ENCODE measurements at regions not wholly inside any gene's neighbourhood (a gene's known extent, or its start where the extent isn't known, plus 50 kb on each side); places are given as distances from the start of the nearest gene placed in this dataset.

DNA sequence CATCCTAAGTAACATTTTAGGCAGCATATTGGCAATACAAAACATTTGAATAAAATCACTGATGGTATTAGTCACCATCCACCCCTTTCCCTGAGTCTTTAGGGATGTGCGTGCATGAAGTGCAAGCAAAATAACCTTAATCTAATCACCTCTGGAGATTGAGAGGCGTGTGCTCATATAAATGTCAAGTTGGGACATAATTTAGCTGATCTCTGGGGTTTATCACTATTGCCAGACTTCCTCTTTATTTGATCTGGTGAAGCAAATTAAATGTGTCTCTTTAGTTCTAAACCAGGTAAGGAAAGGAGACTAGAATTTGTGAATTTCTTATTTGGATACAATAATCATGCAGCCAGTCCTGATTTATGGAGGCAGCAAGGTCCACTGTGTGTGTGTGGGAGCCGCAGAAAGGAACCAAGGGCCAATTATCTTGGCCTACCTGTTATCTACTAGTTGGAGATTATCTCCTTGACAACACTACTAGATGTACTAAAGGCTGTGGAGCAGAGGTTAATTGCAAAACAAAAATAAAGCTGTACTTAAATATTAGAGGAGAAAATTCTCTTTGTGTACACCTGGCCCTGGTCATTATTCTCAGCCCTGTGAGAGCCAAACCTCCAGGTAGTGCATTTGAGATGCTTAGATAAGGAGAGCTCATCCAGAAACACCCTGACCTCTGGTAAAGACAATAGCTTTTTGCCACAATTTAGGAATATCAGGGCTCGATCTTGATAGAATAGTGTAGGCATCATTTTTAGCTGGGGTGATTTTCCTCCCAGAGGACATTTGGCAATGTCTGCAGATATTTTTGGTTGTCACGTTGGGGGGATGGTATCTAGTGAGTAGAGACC, 78.2 kb downstream of the HRH4 start:
- TF ChIP-seq, protein P1, sequence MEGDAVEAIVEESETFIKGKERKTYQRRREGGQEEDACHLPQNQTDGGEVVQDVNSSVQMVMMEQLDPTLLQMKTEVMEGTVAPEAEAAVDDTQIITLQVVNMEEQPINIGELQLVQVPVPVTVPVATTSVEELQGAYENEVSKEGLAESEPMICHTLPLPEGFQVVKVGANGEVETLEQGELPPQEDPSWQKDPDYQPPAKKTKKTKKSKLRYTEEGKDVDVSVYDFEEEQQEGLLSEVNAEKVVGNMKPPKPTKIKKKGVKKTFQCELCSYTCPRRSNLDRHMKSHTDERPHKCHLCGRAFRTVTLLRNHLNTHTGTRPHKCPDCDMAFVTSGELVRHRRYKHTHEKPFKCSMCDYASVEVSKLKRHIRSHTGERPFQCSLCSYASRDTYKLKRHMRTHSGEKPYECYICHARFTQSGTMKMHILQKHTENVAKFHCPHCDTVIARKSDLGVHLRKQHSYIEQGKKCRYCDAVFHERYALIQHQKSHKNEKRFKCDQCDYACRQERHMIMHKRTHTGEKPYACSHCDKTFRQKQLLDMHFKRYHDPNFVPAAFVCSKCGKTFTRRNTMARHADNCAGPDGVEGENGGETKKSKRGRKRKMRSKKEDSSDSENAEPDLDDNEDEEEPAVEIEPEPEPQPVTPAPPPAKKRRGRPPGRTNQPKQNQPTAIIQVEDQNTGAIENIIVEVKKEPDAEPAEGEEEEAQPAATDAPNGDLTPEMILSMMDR (IDR thresholded peaks at IDR 0.05), result no peak
- TF ChIP-seq EP300 (IDR thresholded peaks at IDR 0.05) (no peak), EHF (CRISPR knock-in tag; IDR thresholded peaks at IDR 0.05) (no peak), HEYL (CRISPR knock-in tag; IDR thresholded peaks at IDR 0.05) (no peak), JUN (IDR thresholded peaks at IDR 0.05) (no peak), MYC (IDR thresholded peaks at IDR 0.05; ENCODE audit: borderline replicate concordance, low read length) (no peak), NFE2L2 (conservative IDR thresholded peaks at IDR 0.05; ENCODE audit: low read length) (no peak), ZNF302 (CRISPR knock-in tag; IDR thresholded peaks at IDR 0.05) (no peak), PHF8 (IDR thresholded peaks at IDR 0.05; ENCODE audit: borderline replicate concordance, low read depth) (no peak), ZFP36 (IDR thresholded peaks at IDR 0.05; ENCODE audit: borderline replicate concordance, partially characterized antibody) (no peak)

All from A549 (cell line).